ENCODE measurements at regions not wholly inside any gene's neighbourhood (a gene's known extent, or its start where the extent isn't known, plus 50 kb on each side); places are given as distances from the start of the nearest gene placed in this dataset.
"Not testable (repeated sequence)": the region's sequence is repeated elsewhere in the genome, so short reads cannot be mapped to it uniquely, and the experiment has no call there.

DNA sequence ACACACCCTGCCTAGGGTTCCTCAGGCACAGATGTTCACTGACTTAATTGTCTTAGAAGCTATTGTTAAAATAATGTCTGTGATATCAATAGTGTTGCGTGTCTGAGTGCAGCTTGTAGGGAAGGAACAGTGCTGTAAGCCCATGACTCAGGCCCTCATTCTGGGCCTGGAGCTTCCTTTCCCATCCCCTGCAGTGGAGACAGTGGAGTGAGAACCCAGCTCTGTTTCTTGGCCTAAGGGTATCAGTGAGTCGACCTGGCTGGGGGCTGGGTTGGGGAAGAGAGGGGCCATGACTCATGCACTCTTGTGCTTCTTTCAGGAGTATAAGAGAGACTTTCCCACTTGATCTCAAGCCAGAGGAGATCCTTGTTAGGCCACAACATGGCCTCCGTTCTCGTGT, 106.8 kb downstream of the HRH4 start:
- DNase-seq, result no peak

GRCh38 chr18:24570716-24571115, 110.3 kb downstream of the HRH4 start:
- no peak for DNase-seq

GRCh38 chr18:24582771-24583170, 122.3 kb downstream of the HRH4 start:
- DNase-seq, result no peak

GRCh38 chr18:24584205-24584604, 123.8 kb downstream of the HRH4 start:
- no peak for DNase-seq

DNA sequence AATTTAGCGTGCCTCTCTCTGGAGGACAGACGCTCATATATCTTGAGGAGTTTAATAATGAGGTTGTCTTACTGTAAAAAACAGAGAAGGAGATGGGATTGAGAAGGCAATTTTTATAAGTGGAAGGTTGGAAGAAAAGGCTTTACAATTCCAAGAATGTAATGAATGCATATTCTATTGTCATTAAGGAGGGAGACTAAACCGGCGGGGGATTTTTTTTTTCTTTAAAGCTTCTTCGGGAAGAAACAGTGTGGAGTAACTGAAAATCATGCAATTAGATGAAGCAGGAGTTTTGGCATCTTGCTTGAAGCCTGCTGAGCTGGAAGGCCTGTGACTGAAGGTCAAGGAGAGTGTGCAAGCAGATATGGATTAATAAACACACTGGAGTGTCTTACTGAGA, 124.4 kb downstream of the HRH4 start:
- DNase-seq, result no peak

- DNase-seq, result no peak
Observed at GRCh38 chr18:24585996-24586566, 125.6 kb downstream of the HRH4 start.

- DNase-seq, result no peak
Observed at GRCh38 chr18:24586662-24587360, 126.4 kb downstream of the HRH4 start.

GRCh38 chr18:24588440-24588839, 128.0 kb downstream of the HRH4 start:
- DNase-seq, result no peak

- DNase-seq, result no peak
Observed at GRCh38 chr18:24590946-24591345, 130.5 kb downstream of the HRH4 start.

- DNase-seq, result no peak
Observed at GRCh38 chr18:24593401-24593800, 133.0 kb downstream of the HRH4 start.

DNA sequence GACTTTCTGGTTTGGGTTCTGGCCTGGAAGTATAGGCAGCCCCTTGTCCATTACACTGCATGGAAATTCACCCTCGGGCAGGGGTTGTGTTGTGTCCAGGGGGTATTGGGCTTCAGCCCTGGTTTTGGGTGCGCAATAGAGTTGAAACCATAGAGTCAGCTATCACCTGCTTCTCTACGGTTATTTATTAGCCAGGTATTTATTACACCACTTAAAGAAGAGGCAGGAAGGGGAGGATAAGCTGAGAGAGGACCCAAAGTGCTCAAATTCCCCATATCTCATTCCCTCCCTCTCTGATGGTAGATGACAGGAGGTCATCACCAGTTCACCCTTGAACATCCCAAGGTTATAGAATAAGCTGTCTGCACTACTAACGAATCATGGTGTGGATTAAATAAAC, 133.4 kb downstream of the HRH4 start:
- no peak for DNase-seq

DNA sequence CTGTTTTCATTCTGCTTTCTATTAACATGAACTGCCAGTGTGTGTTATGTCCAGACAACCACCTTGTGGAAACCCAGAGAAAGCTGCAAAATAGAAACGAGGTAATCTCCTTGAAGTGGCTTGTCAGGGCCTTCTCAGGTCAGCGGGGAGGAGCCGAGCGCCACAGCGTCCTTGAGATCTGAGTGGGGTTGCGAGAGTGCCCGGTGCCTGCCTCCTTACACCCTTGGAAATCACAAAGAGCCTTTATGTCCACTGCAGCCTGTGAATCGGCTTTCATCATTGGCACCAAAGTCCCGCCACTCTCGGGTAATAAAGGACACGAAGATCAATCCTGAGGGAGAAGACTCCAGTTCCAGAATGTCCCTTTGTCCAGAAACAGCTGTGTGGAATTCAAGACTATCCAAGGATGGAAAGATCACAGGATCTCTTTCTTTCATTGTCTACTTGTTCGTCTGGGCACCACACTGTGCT, 135.2 kb downstream of the HRH4 start:
- DNase-seq, result no peak

DNA sequence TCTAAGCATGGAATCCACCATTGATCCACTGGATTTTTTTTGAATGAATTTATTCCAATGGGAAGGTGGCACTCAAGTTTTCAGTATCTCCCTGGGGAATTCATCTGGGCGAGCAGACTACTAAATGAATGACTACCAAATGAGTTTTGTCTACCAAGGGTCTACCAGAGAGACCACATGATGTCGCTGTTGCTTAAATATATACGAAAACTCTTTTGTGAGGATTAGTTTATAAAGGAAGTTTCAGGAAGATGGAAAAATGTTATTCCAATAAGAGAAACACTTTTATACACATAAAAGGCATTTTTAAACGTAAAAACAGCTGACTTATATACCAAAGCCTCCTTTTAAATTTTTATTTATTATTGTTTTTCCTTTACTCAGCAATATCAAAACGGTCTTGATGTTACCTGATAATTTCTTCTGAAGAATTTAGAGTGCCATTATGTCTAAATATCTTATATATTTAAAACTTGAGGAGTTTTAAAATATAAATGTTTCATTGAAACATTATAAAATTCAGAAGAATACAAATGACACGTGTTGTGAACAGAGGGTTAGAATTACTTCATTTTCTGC, 139.7 kb downstream of the HRH4 start:
- peak; percentile 45 to 77 for DNase-seq

- DNase-seq, result no peak
Observed at GRCh38 chr18:24601585-24601984, 141.1 kb downstream of the HRH4 start.

GRCh38 chr18:24602201-24602600, 141.8 kb downstream of the HRH4 start:
- no peak for DNase-seq

GRCh38 chr18:24603151-24603550, 142.7 kb downstream of the HRH4 start:
- no peak for DNase-seq

- DNase-seq, result no peak
Observed at GRCh38 chr18:24605444-24605843, 145.0 kb downstream of the HRH4 start.

DNA sequence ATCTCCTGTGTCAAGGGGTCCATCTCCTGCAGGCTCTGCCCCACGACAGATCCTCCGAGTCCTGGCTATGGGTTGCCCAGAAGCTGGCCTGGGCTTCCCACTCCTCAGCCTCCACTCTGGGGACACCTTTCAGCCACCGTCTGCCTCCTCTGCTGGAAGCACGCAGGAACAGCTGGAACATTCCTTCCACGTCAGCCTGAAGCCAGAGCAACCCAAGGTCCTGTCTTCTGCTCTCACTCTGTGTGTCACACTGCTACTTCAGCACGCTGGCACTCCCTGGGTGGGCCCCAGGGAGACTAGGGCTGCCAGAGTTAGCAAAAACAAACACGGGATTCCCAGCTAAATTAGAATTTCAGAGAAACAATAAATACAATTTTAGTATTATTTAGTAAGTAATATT, 148.8 kb downstream of the HRH4 start:
- DNase-seq, result no peak

DNA sequence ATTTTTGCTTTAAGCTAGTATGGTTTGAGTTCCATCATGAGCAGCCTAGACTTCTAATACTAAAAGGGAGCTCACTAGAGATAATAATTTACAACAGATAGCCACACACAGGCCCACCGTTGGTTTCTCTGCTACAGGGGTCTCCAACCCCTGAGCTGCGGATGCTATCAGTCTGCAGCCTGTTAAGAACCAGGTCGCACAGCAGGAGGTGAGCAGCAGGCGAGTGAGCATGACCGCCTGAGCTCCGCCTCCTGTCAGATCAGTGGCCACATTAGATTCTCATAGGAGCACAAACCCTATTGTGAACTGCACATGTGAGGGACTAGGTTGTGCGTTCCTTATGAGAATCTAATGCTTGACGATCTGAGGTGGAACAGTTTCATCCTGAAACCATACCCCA, 150.6 kb downstream of the HRH4 start:
- DNase-seq, result no peak

DNA sequence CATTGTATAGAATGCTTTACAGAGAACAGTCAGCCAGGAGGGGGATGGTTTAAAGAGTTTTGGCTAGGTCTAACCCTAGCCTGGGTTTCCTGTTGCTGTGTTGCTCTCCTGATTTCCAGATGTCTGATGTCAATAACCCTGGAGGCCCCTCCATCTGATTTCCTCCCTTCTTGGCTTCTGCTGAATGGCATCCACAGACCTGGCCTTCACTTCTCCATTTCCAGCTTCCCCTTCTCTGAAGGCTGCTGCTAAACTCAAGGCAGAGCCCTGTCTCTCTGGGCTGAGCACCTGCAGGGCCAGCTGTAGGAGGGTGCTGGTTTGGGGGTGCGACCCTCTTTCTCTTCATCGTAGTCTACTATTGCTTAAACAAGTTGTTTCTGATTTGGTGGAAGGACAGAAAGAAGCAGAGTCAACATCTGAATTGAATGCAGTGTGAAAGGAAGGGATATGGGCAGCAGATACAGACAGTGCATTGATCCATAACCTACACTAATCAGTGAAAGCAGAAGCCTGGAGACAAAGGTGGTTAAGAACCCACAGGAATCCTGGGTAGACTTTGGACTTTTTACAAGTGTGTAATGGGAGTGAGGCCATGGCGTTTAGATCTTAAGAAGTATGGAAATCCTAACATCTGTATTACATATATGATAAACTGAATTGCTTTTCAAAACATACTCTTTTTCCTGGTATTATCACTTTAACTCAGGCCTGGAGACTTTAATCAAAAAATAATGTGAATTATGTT, 153.6 kb downstream of the HRH4 start:
- no peak for DNase-seq

- DNase-seq, result peak in 1 of 2 experiments; percentile 21
Observed at GRCh38 chr18:24616653-24617052, 156.2 kb downstream of the HRH4 start.

DNA sequence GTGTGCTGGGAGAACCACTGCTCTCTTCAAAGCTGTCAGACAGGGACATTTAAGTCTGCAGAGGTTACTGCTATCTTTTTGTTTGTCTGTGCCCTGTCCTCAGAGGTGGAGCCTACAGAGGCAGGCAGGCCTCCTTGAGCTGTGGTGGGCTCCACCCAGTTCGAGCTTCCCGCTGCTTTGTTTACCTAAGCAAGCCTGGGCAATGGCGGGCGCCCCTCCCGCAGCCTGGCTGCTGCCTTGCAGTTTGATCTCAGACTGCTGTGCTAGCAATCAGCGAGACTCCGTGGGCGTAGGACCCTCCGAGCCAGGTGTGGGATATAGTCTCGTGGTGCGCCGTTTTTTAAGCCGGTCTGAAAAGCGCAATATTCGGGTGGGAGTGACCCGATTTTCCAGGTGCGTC, 164.0 kb downstream of the HRH4 start:
- DNase-seq, result not testable (repeated sequence)

- no peak for DNase-seq
Observed at GRCh38 chr18:24627644-24628315, 167.3 kb downstream of the HRH4 start.
